HUDEP-2 (cell line): ENCODE measurements at regions not wholly inside any gene's neighbourhood (a gene's known extent, or its start where the extent isn't known, plus 50 kb on each side); places are given as distances from the start of the nearest gene placed in this dataset.

Experiments
- DNase-seq, 76 experiments: peaks; one replicate each; lab custom pipeline; 2025; ENCODE audit not compliant: unreplicated experiment in 76 of 76; lab: John Stamatoyannopoulos, UW

DNA sequence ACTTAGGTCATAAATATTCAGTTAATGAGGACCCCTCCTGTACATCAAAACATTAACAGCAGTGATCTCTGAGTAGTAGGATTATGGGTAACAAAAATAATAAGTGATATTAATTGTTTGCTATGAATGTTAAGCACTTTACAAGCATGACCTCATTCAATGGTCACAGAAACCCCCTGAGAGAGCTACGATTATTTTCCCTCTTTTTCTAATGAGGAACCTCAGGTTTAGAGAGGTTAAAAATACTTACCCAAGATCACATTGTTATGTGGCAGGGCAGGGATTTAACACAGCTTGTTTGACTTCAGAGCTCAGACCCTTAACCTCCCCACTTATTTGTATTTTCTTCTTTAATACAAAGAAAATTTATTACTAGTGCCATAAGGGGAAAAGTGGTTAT lies 228.2 kb downstream of the TBL1XR1 start:
- DNase-seq = no peak

DNA sequence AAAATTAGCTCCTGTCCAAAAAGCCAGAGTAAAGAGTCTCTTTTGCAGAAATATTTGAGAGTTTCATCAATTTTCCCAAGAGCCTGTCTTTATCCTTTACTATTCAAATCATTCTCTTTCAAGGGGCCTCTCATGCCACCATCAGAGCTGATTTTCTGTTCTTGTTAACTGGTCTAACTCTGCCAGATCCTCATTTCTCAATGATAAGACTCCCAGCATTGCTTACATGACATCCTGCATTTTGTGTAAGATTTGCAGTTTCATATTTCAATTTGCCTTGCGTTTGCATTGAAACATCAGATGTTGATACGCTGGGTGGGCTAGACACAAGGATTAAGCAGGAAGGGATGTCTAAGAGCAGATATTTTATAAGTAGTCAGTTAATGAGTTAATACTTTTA lies 228.7 kb downstream of the TBL1XR1 start:
- no peak for DNase-seq

DNA sequence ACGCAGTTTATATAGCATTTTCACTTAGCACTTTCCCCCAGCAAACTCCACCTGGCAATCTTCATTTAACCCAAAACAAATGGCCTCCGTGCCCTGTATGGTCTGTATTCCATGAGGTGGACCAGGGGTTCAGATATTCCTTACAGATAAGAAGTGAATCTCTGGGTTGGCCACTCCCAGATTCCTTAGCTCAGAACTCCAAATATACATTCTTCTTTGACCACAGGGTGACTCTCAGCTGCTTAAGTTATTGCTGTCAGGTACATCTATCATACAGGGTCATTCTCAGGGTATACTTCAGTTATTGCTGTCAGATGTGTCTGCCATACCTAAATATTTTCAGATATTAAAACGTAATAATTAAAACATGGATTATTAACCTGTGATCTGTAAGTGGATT lies 229.8 kb downstream of the TBL1XR1 start:
- DNase-seq = no peak

DNA sequence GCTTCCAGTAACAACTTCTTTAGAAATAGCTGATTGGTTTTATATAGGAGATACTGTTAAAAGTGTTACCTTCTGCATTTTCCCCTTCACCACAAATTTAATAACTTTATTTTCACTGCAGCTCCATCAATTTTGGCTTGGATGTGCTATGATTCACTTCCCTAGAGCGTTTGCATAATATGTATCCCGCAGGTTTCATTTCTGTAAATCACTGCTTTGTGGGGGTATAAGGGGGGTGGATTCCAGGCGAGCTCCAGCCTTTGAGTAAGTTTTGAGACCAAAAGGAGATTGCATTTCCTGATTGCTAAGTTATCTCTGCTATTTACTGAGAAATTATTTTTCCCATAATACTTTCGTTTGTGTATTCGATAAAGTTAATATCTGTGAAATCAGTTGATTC lies 232.6 kb downstream of the TBL1XR1 start:
- DNase-seq = no peak

DNA sequence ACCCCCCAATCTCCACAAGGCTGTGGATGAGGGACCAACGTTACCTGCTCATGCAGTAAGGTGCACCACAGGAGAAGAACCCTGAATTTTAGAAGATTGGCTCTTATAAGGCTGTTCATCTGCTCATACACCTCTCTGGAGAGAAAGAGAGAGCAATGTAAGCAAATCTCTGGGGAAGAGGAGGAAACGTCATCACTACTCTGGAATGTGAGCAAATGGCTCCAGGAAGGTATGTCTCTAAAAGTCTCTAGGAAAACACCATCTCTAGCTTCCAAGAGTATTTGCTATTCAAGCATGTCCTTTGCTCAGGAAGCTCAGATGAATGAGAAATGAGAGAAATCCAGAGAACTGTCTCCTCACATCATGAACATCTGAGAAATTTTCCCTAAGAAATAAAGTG lies 235.4 kb downstream of the TBL1XR1 start:
- DNase-seq = no peak

DNA sequence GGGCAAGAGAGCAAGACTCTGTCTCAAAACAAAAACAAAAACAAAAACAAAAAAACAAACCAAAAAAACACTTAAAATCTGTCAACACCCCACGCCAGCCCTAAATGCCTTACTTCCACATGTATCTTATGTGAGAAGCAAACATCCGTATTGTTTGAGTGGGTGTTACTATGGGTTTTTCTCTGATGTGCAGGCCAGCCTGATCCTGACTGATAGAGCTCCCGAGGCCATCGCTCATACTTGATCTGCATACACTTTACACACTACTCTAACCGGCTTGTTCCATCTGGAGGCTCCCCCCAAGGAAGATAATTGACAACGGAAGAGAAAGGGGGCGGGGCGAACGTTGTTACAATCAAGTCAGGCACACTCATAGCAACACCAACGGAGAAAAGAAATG lies 237.4 kb downstream of the TBL1XR1 start:
- peak in 1 of 76 experiments; percentile 7 for DNase-seq

DNA sequence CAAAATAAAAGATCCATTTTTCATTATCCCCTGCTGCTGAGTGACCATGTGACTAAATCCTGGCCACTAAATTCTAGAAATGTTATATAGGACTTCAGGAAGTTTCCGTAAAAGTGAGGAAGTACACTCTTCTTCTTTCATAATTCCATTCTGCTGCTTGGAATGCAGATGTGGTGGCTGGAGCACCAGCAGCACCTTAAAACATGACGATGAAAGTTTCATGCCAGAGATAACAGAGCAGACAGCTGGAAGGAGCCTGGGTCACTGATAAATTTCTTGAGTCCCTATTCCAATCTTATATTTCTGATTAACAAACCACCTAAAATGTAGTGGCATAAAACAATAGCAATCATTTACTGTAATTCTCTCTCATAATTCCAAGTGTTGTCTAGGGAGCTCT lies 238.7 kb downstream of the TBL1XR1 start:
- no peak for DNase-seq

DNA sequence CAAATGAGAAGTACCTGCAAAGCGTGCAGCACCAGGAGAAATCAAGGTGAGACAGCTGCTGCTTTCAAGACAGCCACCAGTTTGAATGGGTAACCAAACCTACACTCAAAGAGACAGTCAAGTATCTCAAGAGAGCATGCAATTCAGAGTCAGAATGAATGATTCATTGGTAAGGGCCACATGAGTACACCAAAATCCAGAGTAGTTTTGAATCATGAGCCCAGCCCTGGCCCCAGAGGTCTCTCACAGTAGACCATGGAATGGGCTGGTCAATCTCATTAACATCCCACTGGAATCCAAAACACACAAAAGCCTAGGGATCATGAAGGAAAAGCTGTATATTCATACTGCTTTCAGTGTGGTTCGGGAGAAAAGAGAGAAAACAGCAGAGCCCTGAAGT lies 242.8 kb downstream of the TBL1XR1 start:
- DNase-seq = no peak

DNA sequence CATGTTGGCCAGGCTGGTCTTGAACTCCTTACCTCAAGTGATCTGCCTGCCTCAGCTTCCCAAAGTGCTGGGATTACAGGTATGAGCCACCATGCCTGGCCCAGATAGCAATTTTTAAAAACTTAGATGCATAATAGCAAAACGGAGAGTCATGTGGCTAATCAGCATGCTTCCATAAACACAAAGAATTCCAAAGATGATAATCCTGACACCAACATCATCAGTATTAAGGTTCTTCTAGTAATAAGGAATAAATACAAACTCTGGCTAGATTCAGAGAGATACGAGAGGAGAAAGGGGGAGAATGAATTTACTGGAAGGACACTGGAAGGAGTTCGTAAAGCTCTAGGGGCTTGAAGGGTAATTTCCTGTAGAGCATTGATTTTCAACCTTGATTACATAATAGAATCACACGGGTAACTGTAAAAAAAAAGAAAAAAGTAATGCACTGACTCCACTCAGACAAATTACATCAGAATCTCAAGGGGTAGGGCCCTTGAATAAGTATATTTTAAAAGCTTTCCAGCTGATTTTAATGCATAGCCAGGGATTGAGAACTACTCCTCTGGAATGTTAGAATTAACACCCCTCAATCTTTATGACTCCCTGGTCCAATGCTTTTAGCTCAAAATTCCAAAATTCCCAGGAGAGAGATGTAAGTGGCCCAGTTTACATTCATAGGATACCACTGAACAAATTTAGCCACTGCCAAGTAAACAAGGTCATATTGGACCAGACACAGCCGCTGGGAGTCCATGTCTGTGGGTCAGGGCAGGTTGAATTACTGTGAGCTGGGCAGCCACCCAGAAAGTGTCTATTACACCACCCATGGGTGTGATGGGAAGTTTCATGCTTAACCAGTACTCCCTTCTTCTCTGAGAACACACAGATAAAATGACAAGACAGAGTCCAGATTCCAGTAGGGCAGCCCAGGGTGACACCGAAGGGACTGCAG lies 243.9 kb downstream of the TBL1XR1 start:
- DNase-seq = no peak

DNA sequence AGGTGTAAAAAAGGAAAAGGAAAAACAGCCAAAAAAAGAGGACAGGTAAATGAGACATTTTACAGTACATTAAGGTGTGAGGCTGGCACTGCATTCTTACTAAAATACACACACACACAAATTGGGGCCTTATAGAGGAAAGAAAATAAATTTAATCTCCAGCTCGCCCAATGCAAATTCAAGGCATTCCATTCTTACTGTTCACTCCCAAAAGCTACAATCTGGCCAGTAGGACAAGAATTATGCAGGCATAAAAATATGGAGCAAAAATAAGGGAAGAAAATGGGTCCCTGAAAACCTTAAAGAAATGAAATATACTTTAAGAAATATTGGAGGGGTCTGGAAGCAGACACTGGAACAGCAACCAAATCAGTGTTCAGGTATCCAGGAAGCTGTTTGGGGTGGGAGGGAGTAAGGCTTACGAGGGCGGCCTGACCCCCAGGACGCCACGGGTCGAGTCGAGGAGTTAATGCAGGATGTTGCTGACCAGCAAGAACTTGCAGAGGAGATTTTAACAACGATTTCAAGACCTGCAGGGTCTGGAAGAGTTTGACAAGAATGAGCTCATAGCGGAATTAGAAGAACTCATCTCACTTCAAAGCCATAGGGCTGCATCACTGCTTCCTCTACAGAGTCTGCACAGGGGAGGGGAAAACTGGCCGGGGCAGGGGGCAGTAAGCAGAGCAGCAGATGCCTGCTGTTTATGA lies 245.5 kb downstream of the TBL1XR1 start:
- DNase-seq = no peak

DNA sequence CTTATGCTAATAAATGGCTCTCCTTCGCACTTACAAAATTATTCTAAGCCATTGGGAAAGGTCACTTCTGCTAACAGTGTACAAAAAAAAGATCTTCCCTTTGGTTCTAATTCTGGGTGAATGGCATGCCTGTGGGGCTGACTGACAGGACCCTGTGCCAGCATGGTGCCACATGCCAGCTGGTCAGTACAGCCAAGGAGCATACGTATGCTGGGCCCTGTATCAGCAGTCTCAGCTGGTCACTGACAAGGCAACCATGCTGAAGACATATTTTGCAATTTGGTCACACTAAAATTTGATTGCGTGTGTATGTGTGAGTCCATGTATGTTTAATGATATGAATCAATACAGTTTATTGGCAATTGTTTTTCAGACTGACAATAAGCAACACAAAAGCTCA lies 246.1 kb downstream of the TBL1XR1 start:
- DNase-seq = no peak

DNA sequence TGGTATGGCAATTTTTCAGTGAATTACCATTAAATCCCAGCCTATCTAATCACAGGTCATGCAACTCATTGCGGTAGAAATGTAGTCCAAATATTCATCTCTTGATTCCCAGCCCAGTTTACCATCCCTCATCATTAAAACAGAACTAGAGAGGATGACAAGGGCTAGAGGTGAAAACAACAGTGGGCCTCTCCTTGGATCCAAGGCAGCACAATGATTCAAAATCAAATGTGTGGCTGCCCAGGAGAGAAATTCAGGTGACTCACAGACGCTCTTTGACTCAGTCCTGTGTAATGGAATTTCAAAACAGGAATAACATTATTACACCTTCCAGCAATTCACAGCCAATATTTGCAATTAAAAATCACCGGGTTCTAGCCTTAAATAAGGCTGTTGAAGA lies 246.5 kb downstream of the TBL1XR1 start:
- no peak for DNase-seq

DNA sequence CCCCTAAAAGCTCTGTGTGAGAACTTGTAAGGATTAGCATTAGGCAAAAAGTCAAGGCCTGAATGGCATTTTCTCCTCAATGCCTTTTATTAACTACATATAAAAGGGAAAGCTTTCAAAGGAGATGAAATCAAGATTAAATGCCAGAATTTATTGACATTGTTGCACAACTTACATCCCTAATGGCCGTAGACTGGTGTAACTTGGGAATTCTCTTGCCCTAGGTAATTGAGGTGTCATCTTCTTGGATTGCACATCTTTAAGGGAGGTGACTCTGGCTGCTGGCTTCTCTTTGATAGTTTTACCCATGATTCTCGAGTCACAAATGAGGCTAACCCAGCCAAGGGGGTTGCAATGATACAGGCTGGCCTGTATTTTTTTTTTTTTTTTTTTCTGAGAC lies 249.1 kb downstream of the TBL1XR1 start:
- DNase-seq = no peak

DNA sequence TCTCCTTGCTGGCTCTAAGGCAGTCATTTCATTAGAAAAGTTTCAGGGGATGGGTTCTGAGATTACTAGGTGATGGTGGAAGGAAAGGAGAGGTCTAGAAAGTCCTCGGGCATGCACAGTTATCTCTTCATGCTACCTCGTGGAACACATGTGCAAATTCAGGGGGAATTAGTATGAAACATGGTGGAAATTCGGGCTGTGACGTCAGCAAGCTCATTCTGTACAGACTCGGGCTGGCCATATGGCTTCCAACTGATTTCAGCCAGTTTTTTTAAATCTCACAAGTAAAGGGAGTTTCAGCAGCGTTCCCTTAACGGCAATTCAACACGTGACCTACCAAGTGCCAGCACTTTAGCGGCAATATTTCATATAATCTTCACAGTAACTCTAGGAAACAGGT lies 251.1 kb downstream of the TBL1XR1 start:
- no peak for DNase-seq

DNA sequence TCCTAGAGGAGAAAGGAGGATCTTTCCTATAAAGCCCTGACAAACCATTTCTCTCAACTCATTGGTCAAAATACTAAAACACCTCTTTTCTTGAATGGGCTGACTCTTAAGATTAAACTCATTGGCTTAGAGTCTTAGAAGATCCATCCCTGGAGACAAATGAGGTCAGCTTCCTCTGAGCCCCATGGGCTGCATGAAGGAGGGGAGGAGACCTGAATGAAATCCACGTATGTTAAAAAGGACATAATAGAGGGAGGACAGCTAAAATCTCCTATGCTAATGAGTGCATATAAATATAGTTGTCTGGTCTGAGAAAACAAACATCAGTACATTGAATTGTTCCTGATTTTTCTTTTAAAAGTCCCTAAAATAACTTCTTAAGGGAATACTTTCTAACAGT lies 255.0 kb downstream of the TBL1XR1 start:
- no peak for DNase-seq

DNA sequence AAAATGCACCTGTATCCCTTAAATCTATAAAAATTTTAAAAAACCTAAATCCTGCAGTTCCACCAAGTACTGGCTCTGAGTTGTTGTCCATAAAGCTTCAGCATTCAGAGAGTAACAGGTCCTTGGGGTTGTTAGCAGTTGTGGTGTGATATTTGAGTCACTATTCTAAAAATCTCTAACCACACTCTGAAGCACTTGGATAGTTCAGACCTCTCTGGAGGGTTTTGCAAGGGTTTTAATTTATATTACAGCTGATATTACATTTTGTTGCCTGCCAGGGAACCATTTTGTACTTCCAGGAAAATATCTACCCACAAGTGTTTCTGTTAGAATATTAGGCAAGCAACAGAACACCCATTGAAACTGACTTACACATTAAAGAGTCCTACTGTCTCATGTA lies 255.6 kb downstream of the TBL1XR1 start:
- no peak for DNase-seq

DNA sequence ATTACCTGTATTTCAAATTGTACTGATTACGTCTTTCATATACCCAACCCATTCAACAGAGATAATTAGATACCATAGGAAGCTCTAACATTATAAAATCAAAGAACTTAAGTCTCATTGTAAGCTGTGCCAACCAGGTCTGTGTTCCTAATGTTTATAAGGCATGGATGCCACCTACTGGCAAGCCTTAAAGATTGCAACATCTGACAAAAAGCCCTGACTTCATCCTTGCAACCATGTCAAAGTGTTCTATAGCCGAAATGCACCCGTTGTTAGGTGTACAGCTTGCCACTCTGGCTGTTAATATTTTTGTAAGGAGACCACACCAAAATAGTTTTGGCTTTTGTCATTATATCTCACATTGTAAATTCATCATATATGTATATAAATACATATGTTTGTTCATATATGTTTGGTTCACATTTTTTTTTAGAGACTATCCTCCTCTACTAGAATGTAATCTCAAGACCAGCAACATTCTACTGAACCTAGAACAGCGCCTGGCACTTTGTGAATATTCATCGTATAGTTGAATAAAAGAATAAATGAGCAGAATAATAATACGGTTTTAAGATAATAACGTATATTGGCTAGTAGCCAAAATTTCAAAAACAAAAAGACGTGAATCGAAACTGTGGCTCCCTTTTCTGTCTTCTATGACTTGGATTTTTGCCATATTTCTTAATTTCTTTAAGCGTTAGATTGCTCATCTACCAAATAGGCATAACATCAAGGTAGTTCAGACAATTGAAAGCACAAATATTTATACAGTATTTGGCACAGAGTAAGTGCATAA lies 258.1 kb downstream of the TBL1XR1 start:
- peak in 41 of 76 experiments; percentile 0 to 69 (median 29) for DNase-seq

DNA sequence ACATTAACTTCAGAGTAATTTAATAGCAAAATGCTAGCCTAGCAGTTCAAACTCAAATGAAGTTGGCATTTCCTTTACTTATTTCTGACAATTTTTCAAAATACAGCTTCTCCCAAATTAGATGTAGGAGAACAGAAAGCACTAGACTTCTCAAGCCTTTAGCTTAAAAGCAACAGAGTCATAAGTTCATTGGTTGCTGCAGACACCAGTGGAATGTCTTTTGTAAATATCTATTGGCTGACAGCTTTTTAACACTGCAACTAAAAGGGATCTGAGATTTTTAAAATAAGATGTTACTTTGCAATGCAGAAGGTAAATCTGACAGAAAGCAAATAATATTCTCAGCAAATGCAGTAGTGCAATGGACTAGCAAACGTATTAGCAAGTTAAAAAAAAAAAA lies 259.3 kb downstream of the TBL1XR1 start:
- DNase-seq = no peak

DNA sequence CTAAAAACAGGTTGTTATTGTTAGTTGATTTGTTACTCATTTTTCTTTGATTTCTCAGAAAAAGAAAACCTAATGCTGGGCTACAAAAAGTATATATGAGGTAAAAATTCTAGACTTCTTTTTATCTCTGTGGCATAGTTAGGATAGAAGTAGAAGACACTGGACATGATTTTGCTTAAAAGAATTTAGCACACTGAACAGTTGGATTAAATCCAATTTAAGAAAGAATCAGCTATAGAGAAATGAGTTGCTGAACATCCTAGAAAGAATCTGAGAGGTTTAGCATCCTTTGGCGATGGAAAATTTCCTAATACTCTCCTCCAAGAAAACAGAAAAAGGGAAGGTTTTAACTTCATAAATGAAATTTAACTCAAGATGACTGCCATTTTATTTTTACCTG lies 259.7 kb downstream of the TBL1XR1 start:
- DNase-seq = no peak

DNA sequence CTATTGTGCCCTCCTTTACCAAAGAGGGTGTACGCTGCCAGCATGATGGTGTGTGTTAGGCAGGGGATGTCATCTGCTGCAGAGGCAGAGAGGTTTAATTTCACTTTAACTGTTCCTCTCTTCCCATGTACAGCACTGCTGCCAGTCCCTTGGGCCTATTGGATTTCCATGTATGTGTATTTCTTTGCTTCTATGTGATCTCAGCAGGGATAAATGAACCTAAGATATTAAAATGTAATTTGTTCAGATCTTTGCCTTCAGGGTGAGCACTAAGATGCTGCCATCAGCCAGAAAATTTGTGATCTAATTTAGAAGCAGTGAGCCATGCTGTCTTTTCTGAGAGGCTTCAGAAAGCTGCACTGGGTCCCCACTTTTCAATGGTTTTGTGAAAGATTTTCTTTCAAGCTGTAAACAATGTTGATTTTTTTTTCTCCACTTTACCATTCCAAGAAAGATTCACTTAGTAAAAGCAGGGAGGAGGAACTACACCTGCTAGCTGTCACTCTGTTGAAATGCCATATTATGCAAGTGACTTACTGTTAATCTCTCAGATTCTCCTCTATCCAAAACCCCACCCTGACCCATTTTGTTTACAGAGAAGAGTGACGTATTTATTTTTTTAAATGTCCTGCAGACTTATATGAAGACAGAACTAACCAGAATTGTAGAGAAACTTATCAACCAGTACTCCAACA lies 261.9 kb downstream of the TBL1XR1 start:
- no peak for DNase-seq

DNA sequence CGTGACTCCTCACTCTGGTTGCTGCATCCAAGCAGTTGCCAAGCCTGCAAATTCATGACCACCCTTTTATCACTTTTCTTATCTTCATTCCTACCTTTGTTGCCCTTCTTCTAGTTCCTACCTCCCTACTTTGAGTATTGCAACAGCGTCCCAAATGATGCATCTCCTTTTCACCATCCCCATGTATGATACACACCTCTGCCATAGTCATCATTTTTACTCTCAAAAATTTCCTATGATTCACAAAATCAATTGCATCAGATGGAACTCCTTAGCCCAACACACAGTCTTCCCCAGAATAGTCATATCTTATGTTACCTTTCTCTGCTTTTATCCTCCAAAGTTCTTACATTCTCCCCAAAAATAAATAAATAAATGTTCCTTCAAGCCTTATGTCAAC lies 262.6 kb downstream of the TBL1XR1 start:
- no peak for DNase-seq
